ENCODE measurements at regions not wholly inside any gene's neighbourhood (a gene's known extent, or its start where the extent isn't known, plus 50 kb on each side); places are given as distances from the start of the nearest gene placed in this dataset.

GRCh38 chr6:167532410-167533288, 207.8 kb downstream of the TTLL2 start:
- TF ChIP-seq EZH2 (IDR thresholded peaks at IDR 0.05; ENCODE audit: insufficient read depth, poor library complexity, severe bottlenecking) (no peak), EZH2phosphoT487 (IDR thresholded peaks at IDR 0.05; ENCODE audit: insufficient read depth, low read depth) (no peak)

All from GM23248 (cell line).